BJ (cell line): ENCODE measurements at regions not wholly inside any gene's neighbourhood (a gene's known extent, or its start where the extent isn't known, plus 50 kb on each side); places are given as distances from the start of the nearest gene placed in this dataset.

ENCODE experiments used
- CTCF ChIA-PET: fragments of 350-600 bp; formaldehyde crosslinking; extraction: SDS; loops from one replicate; lab custom pipeline; 2021; ENCODE audit warnings: antibody characterized with exemption, inconsistent platforms; lab: Yijun Ruan, JAX
- POLR2A ChIA-PET: fragments of 300-600 bp; sonication (Branson Sonifier 250); formaldehyde crosslinking; extraction: SDS; loops from one replicate; lab custom pipeline; 2021; ENCODE audit warnings: antibody characterized with exemption; lab: Charles Lee
- DNase-seq: peaks from one replicate; pipeline ENCODE4 v3.0.0-alpha.2; 2011; ENCODE audit warnings: low read depth
- H3K27me3 ChIP-seq: 2 replicates; pipeline ENCODE4 v1.6.0; 2011; ENCODE audit warnings: low read length; ENCODE audit not compliant: control insufficient read depth, insufficient read depth
- H3K36me3 ChIP-seq: 2 replicates; pipeline ENCODE4 v1.5.1; 2011; ENCODE audit warnings: low read length; ENCODE audit not compliant: control insufficient read depth, insufficient read depth
- H3K4me3 ChIP-seq: 2 replicates; pipeline ENCODE4 v1.5.1; 2011; ENCODE audit warnings: low read depth, mild to moderate bottlenecking, control low read depth, low read length
- CTCF ChIP-seq: IDR thresholded peaks from 2 replicates; pipeline ENCODE4 v1.5.1; 2011; ENCODE audit warnings: low read depth, mild to moderate bottlenecking, control low read depth, inconsistent platforms, low read length, moderate library complexity; ENCODE audit not compliant: insufficient read depth

GRCh38 chr4:138070816-138071215, 171.3 kb downstream of the SLC7A11 start:
- DNase-seq, result no peak
- ChIA-PET CTCF (interaction anchor here (0.6 to 1.1 kb wide), 2 partner anchors 19 to 302 kb away, joined by 3 read pairs; no protein-coding TSS in a partner anchor), POLR2A (no interaction called here)
- Histone ChIP-seq H3K4me3 (no peak overlapping the region), H3K36me3 (no peaks in the 10 kb centered on the region), H3K27me3 (no peaks in the 10 kb centered on the region)
- TF ChIP-seq CTCF, result no peak

DNA sequence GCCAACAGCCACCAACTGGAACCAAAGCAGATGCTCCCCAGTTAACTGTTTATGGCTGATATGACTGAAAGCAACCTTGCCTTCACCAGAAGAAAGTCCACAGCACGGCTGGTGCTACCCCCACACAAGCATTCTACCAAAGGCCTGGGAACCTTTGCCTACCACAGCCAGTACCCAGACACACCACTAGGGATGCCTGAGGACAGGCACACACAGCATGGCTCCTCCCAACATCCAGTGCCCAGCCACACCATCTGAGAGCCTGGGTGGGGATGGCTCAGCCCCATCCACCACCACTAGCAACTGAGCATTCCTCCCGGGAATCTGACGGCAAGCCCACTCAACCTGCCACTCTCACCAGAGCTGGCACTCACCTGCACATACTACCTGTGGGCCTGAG, 178.6 kb downstream of the SLC7A11 start:
- no peak for TF ChIP-seq CTCF
- no peak for DNase-seq
- Histone ChIP-seq H3K36me3 (no peaks in the 10 kb centered on the region), H3K27me3 (no peaks in the 10 kb centered on the region), H3K4me3 (no peak overlapping the region)
- CTCF ChIA-PET, result interaction anchor here (0.8 to 1.5 kb wide), 4 partner anchors 10 to 28 kb away, joined by 3 to 7 read pairs (median 4); no protein-coding TSS in a partner anchor
- POLR2A ChIA-PET, result no interaction called here

DNA sequence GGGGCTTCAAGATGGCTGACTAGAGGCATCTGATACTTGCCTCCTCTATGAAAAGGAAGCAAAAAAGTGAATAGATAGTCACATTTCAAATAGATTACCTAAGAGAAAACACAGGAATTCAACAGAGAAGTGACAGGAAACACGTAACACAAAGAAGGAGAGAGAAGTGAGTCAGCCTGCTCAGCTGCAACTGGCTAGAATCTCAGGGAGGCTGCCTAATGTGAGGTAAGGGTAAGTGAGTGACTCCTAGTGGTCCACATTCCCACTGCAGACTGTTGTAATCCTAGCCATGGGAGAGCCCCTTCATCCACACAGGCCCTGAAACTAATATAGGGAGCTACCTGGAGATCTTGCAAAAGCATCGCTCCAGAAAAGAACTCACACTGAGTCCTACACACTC, 179.2 kb downstream of the SLC7A11 start:
- H3K36me3 ChIP-seq, result no peaks in the 10 kb centered on the region
- no peaks in the 10 kb centered on the region for H3K27me3 ChIP-seq
- H3K4me3 ChIP-seq, result no peak overlapping the region
- CTCF ChIA-PET, result interaction anchor here (0.6 to 1.5 kb wide), 5 partner anchors 9 to 29 kb away, joined by 3 to 7 read pairs (median 4); no protein-coding TSS in a partner anchor
- DNase-seq, result no peak
- TF ChIP-seq CTCF, result no peak; the same call in 1 of the 2 replicates
- POLR2A ChIA-PET, result interaction anchor here (0.7 kb wide), 1 partner anchor 210 kb away, joined by 3 read pairs; no protein-coding TSS in a partner anchor

DNA sequence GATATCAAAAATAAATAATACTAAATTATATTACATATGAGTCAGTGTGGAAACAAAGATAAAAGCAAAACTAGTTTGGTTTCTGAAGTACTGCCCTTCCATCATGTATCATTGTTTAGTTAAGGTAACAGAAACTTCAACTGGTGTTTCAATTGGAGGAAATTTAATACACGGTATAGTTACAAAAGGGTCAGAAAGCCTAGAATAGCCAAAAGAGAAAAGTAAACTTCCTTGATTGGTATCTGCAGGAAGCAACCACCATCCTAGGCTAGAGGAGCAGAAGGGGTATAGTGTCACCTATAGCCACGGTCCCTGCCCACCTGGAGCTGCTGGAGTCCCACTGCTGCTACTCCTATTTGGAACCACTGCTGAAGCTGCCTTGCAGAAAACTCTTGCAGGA, 185.6 kb downstream of the SLC7A11 start:
- TF ChIP-seq CTCF, result no peak
- Histone ChIP-seq H3K4me3 (no peak overlapping the region), H3K36me3 (no peaks in the 10 kb centered on the region), H3K27me3 (no peaks in the 10 kb centered on the region)
- ChIA-PET POLR2A (no interaction called here), CTCF (no interaction called here)
- DNase-seq, result no peak

DNA sequence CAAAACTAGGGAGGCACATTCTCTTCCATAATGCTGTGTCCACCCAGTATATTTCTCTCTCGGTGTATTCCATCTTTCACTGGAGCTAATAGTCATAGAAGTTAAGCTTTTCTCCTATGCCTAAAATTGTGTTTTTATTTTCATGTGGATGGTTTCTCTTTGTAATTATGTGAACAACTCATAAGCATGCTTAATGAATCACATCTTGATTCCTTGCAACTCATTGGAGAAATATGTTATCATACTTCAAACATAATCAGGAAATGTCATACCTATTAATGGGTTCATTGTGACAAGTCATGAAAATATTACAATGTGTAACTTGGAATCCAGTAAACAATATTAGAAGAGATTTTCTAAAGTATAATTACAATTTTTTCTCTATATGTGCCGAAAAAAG, 186.3 kb downstream of the SLC7A11 start:
- no peaks in the 10 kb centered on the region for H3K27me3 ChIP-seq
- no peak for TF ChIP-seq CTCF
- ChIA-PET CTCF (interaction anchor here (1.0 kb wide), 2 partner anchors 21 to 35 kb away, joined by 3 to 4 read pairs; no protein-coding TSS in a partner anchor), POLR2A (no interaction called here)
- peak; percentile 31 for DNase-seq
- H3K4me3 ChIP-seq, result no peak overlapping the region
- H3K36me3 ChIP-seq, result no peaks in the 10 kb centered on the region
